ENCODE measurements at regions not wholly inside any gene's neighbourhood (a gene's known extent, or its start where the extent isn't known, plus 50 kb on each side); places are given as distances from the start of the nearest gene placed in this dataset.

DNA sequence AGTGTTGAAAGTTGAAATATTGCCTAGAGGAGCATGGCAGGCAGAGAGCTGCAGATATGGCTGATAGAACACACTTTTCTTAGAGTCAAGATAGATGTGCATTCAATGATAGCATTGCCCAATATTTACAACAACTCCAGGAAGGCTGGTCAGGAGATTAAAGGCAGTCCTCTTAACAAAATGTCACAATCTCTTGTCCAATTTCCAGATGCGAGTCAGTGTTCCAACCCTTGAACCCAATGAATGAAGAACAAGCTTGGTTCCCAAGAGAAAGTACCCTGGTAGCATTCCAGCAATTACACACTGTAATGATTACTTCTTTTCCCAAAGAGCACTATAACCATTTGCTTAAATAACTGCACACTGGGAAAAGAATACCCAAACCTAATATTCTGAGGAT lies 839.4 kb upstream of the VRK2 start:
- Histone ChIP-seq H3K36me3 (ENCODE audit: low read depth) (no peaks in the 10 kb centered on the region), H3K9me2 (ENCODE audit: insufficient read depth) (no peaks in the 10 kb centered on the region), H3K27ac (no peak overlapping the region), H3K27me3 (ENCODE audit: insufficient read depth, low read depth) (peaks cover 2% of the 10 kb centered on the region; the same call in 1 of the 2 replicates), H2AFZ (no peak overlapping the region), H3K4me1 (replicated peaks; ENCODE audit: insufficient read depth) (no peaks in the 10 kb centered on the region), H3F3A (ENCODE audit: insufficient read depth, low read depth) (no peaks in the 10 kb centered on the region), H3K9me3 (ENCODE audit: insufficient read depth, low read depth) (no peaks in the 10 kb centered on the region), H3K4me2 (no peak overlapping the region), H3K4me3 (no peak overlapping the region), H4K20me1 (ENCODE audit: insufficient read depth) (no peaks in the 10 kb centered on the region), H3K79me2 (ENCODE audit: low read depth) (no peaks in the 10 kb centered on the region)
- no peak for DNase-seq
- intact Hi-C loops (cut with micrococcal nuclease; ENCODE audit: unreplicated experiment), result no loop called here
- no TSS peak for BruUV-seq (replicated peaks)
- TF ChIP-seq EZH2 (IDR thresholded peaks at IDR 0.05; ENCODE audit: low read depth), result no peak
- TF ChIP-seq, protein P1, sequence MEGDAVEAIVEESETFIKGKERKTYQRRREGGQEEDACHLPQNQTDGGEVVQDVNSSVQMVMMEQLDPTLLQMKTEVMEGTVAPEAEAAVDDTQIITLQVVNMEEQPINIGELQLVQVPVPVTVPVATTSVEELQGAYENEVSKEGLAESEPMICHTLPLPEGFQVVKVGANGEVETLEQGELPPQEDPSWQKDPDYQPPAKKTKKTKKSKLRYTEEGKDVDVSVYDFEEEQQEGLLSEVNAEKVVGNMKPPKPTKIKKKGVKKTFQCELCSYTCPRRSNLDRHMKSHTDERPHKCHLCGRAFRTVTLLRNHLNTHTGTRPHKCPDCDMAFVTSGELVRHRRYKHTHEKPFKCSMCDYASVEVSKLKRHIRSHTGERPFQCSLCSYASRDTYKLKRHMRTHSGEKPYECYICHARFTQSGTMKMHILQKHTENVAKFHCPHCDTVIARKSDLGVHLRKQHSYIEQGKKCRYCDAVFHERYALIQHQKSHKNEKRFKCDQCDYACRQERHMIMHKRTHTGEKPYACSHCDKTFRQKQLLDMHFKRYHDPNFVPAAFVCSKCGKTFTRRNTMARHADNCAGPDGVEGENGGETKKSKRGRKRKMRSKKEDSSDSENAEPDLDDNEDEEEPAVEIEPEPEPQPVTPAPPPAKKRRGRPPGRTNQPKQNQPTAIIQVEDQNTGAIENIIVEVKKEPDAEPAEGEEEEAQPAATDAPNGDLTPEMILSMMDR (conservative IDR thresholded peaks at IDR 0.05), result no peak
- CTCF ChIA-PET, result no interaction called here
- POLR2A ChIA-PET (ENCODE audit: unreplicated experiment), result no interaction called here

DNA sequence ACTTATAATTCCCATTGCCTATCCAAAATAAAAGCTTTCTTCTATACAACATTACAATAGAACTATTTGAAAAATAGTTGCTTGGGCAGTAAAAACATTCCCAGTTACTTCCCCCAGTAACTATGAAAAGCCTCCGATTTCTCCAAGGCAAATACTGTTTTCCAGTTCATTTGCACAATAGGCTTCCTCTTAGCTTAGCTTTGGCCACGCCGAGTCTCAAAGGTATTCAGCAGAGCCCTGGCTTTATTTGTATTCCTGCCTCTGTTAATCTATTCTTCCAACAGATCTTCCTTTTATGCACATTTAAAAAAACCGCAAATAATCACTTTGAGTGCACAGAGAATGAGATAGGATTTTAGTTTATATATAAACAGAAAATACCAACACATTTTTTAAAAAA lies 836.8 kb upstream of the VRK2 start:
- Histone ChIP-seq H2AFZ (peak overlapping the region; percentile 35; the same call in 1 of the 2 replicates), H3F3A (ENCODE audit: insufficient read depth, low read depth) (no peaks in the 10 kb centered on the region), H3K27ac (no peak overlapping the region), H3K4me3 (no peak overlapping the region), H3K9me3 (ENCODE audit: insufficient read depth, low read depth) (no peaks in the 10 kb centered on the region), H3K9me2 (ENCODE audit: insufficient read depth) (peaks cover 4% of the 10 kb centered on the region), H3K4me2 (no peak overlapping the region), H3K36me3 (ENCODE audit: low read depth) (no peaks in the 10 kb centered on the region), H3K79me2 (ENCODE audit: low read depth) (no peaks in the 10 kb centered on the region), H3K27me3 (ENCODE audit: insufficient read depth, low read depth) (peaks cover 2% of the 10 kb centered on the region; the same call in 1 of the 2 replicates), H4K20me1 (ENCODE audit: insufficient read depth) (no peaks in the 10 kb centered on the region), H3K4me1 (replicated peaks; ENCODE audit: insufficient read depth) (no peaks in the 10 kb centered on the region)
- TF ChIP-seq, protein P1 (conservative IDR thresholded peaks at IDR 0.05), result no peak
- no peak for TF ChIP-seq EZH2 (IDR thresholded peaks at IDR 0.05; ENCODE audit: low read depth)
- no TSS peak for BruUV-seq (replicated peaks)
- no peak for DNase-seq
- CTCF ChIA-PET, result no interaction called here
- intact Hi-C loops (cut with micrococcal nuclease; ENCODE audit: unreplicated experiment), result no loop called here
- POLR2A ChIA-PET (ENCODE audit: unreplicated experiment), result no interaction called here

DNA sequence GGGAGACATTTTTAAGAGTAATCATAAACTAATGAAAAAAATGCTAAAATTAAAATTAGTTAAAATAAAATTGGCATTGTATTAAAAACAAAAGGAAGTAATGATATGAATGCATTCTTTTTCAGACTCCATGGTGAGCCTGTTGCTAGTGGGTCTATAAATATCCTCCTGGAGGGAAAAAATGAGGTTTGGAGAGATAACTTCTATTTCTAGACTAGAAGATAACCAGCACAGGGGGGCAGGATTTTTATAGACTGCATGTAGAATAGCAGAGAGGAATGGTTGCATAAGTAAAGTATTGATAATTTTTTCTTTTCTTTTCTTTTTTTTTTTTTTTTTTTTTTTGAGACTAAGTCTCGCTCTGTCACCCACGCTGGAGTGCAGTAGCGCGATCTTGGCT lies 835.8 kb upstream of the VRK2 start:
- no peaks in the 10 kb centered on the region for H3K36me3 ChIP-seq (ENCODE audit: low read depth)
- no peak for TF ChIP-seq EZH2 (IDR thresholded peaks at IDR 0.05; ENCODE audit: low read depth)
- TF ChIP-seq, protein P1 (conservative IDR thresholded peaks at IDR 0.05), result no peak
- no peak overlapping the region for H3K4me2 ChIP-seq
- H2AFZ ChIP-seq, result no peak overlapping the region
- H3K79me2 ChIP-seq (ENCODE audit: low read depth), result no peaks in the 10 kb centered on the region
- H4K20me1 ChIP-seq (ENCODE audit: insufficient read depth), result no peaks in the 10 kb centered on the region
- H3K4me1 ChIP-seq (replicated peaks; ENCODE audit: insufficient read depth), result no peaks in the 10 kb centered on the region
- no peak for DNase-seq
- H3K27ac ChIP-seq, result no peak overlapping the region
- peaks cover 2% of the 10 kb centered on the region; the same call in 1 of the 2 replicates for H3K27me3 ChIP-seq (ENCODE audit: insufficient read depth, low read depth)
- ChIA-PET CTCF (no interaction called here), POLR2A (ENCODE audit: unreplicated experiment) (no interaction called here)
- H3K9me2 ChIP-seq (ENCODE audit: insufficient read depth), result peaks cover 4% of the 10 kb centered on the region
- BruUV-seq (replicated peaks), result no TSS peak
- H3F3A ChIP-seq (ENCODE audit: insufficient read depth, low read depth), result no peaks in the 10 kb centered on the region
- H3K4me3 ChIP-seq, result no peak overlapping the region
- H3K9me3 ChIP-seq (ENCODE audit: insufficient read depth, low read depth), result no peaks in the 10 kb centered on the region
- intact Hi-C loops (cut with micrococcal nuclease; ENCODE audit: unreplicated experiment), result no loop called here

Measured in PC-9 (cell line).